ENCODE measurements at regions not wholly inside any gene's neighbourhood (a gene's known extent, or its start where the extent isn't known, plus 50 kb on each side); places are given as distances from the start of the nearest gene placed in this dataset.
A peak's percentile ranks its signal among the peaks of the same experiment; 100 is the strongest.

GRCh38 chr20:21618759-21619416 lies 86.6 kb upstream of the PAX1 start:
- no peaks in the 10 kb centered on the region for H3K9me3 Mint-ChIP-seq (ENCODE audit: unreplicated experiment)
- H3K4me3 Mint-ChIP-seq (ENCODE audit: unreplicated experiment): no peak overlapping the region
- H3K27me3 Mint-ChIP-seq (ENCODE audit: unreplicated experiment): no peaks in the 10 kb centered on the region
- no peaks in the 10 kb centered on the region for H3K4me1 Mint-ChIP-seq (ENCODE audit: unreplicated experiment)
- no peaks in the 10 kb centered on the region for H3K36me3 Mint-ChIP-seq (ENCODE audit: unreplicated experiment)
- no peak for DNase-seq (ENCODE audit: extremely low spot score, unreplicated experiment)
- no peak overlapping the region for H3K27ac Mint-ChIP-seq (ENCODE audit: unreplicated experiment)
- TF ChIP-seq CTCF (IDR thresholded peaks at IDR 0.05): no peak

GRCh38 chr20:21615617-21616080 lies 89.8 kb upstream of the PAX1 start:
- H3K27ac Mint-ChIP-seq (ENCODE audit: unreplicated experiment): no peak overlapping the region
- TF ChIP-seq CTCF (IDR thresholded peaks at IDR 0.05): peak; percentile 72
- H3K4me1 Mint-ChIP-seq (ENCODE audit: unreplicated experiment): no peaks in the 10 kb centered on the region
- peaks cover 3% of the 10 kb centered on the region for H3K9me3 Mint-ChIP-seq (ENCODE audit: unreplicated experiment)
- no peaks in the 10 kb centered on the region for H3K27me3 Mint-ChIP-seq (ENCODE audit: unreplicated experiment)
- no peaks in the 10 kb centered on the region for H3K36me3 Mint-ChIP-seq (ENCODE audit: unreplicated experiment)
- no peak for DNase-seq (ENCODE audit: extremely low spot score, unreplicated experiment)
- H3K4me3 Mint-ChIP-seq (ENCODE audit: unreplicated experiment): no peak overlapping the region

- H3K4me1 Mint-ChIP-seq (ENCODE audit: unreplicated experiment): no peaks in the 10 kb centered on the region
- no peak overlapping the region for H3K4me3 Mint-ChIP-seq (ENCODE audit: unreplicated experiment)
- peaks cover 3% of the 10 kb centered on the region for H3K9me3 Mint-ChIP-seq (ENCODE audit: unreplicated experiment)
- no peaks in the 10 kb centered on the region for H3K36me3 Mint-ChIP-seq (ENCODE audit: unreplicated experiment)
- DNase-seq (ENCODE audit: extremely low spot score, unreplicated experiment): no peak
- H3K27me3 Mint-ChIP-seq (ENCODE audit: unreplicated experiment): no peaks in the 10 kb centered on the region
- no peak for TF ChIP-seq CTCF (IDR thresholded peaks at IDR 0.05)
- no peak overlapping the region for H3K27ac Mint-ChIP-seq (ENCODE audit: unreplicated experiment)
These were observed 90.5 kb upstream of the PAX1 start for GRCh38 chr20:21614980-21615379.

- Mint-ChIP-seq H3K27me3 (ENCODE audit: unreplicated experiment) (no peaks in the 10 kb centered on the region), H3K36me3 (ENCODE audit: unreplicated experiment) (no peaks in the 10 kb centered on the region), H3K4me3 (ENCODE audit: unreplicated experiment) (no peak overlapping the region), H3K27ac (ENCODE audit: unreplicated experiment) (no peak overlapping the region), H3K4me1 (ENCODE audit: unreplicated experiment) (no peaks in the 10 kb centered on the region), H3K9me3 (ENCODE audit: unreplicated experiment) (peaks cover 3% of the 10 kb centered on the region)
- no peak for DNase-seq (ENCODE audit: extremely low spot score, unreplicated experiment)
- no peak for TF ChIP-seq CTCF (IDR thresholded peaks at IDR 0.05)
These were observed 92.0 kb upstream of the PAX1 start for GRCh38 chr20:21613512-21613911.

GRCh38 chr20:21609981-21610380 lies 95.5 kb upstream of the PAX1 start:
- no peak for DNase-seq (ENCODE audit: extremely low spot score, unreplicated experiment)
- no peak for TF ChIP-seq CTCF (IDR thresholded peaks at IDR 0.05)
- Mint-ChIP-seq H3K9me3 (ENCODE audit: unreplicated experiment) (peaks cover 13% of the 10 kb centered on the region), H3K4me1 (ENCODE audit: unreplicated experiment) (no peaks in the 10 kb centered on the region), H3K36me3 (ENCODE audit: unreplicated experiment) (no peaks in the 10 kb centered on the region), H3K27ac (ENCODE audit: unreplicated experiment) (no peak overlapping the region), H3K27me3 (ENCODE audit: unreplicated experiment) (no peaks in the 10 kb centered on the region), H3K4me3 (ENCODE audit: unreplicated experiment) (no peak overlapping the region)
